HG02678 (cell line): ENCODE measurements at regions not wholly inside any gene's neighbourhood (a gene's known extent, or its start where the extent isn't known, plus 50 kb on each side); places are given as distances from the start of the nearest gene placed in this dataset.

ENCODE experiments used
- ATAC-seq: cut with Tn5 transposase; IDR thresholded peaks from one replicate; pipeline ENCODE4 v1.9.1; 2021; ENCODE audit warnings: mild to moderate bottlenecking, moderate library complexity; ENCODE audit not compliant: unreplicated experiment

DNA sequence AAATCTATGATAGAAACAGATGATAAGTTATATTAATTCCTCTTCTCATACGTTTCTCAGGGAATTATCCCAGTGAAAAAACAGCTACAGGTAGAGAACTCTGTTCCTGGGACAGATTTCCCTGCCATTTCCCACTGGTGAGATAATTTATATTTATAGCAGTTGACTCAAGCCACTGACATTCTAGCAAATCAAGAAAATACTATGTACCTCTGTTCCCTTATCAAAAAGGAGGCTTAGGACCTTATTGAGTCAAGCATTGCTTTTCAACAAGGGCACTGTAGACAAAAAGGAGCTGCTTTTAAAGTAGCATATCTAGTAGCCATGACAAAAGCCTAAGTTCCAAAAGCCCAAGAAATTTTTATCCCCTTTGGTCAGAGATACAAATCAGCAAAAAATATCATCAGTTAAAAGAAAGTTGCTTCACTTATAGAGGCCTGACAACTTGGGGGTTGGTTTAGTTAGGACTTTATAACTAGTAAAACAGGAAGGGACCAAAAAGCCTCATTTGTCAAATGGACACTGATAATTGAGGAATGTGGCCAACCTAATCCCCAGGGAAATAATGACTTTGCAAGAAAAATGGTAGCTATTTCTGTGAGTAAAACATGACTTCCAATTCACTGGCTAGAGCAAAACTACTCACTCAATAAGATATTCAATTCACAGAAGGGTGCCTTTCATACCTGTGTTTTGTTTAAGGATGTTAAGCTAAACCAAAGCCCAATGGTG is 652.5 kb downstream of the SLITRK1 start:
- ATAC-seq, result no peak

DNA sequence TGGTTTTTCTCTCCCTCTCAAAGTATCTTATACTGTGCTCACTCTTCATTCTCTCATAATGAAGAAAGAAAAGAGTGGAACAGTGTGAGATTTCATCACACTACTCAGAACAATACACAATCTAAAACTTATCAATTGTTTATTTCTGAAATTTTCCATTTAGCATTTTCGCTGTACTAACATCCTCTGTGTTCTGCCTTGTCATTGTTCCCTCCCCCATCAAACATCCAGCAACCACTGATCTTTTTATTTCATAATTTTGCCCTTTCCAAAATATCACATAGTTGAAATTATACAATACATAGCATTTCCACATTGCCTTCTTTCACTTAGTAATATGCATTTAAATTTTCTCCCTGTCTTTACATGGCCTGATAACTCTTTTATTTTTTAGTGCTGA is 658.7 kb downstream of the SLITRK1 start:
- no peak for ATAC-seq

DNA sequence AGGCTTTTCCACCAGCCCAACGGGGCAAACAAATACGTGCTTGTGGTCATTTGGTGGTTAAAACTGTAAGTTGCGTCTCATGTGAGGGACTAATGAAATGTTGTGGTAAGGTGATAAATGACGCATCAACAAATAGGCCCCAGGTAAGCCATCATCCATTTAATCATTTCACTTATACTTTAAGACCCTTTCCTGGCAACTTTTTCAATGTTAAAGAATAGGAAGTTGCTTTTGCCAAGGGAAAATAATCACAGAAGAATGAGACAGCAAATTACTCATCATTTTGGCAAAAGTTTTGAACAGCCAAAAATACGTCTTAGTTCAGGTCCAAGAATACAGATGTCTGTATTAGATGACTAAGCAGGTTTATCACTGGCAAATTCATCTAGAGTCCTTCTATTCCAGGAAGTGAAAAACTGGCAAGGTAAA is 660.4 kb downstream of the SLITRK1 start:
- ATAC-seq, result no peak

DNA sequence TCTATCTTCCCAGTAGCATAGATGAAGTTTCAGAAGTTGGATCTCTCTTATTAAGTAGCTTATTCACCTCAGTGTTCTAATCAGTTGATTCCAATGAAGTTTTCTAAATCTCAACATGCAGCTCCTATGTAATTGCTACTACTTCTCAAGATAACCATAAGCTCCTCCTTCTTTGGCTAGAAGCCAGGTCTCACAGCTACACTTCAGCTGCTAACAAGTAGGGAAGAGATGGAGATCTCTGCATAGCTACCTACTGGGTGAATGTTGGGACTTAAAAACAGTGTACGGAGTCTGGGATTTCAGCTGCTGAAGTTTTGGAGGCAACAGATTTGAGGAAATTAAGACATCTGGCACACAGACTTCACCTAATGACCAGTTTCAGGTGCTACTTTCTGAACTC is 661.0 kb downstream of the SLITRK1 start:
- no peak for ATAC-seq

DNA sequence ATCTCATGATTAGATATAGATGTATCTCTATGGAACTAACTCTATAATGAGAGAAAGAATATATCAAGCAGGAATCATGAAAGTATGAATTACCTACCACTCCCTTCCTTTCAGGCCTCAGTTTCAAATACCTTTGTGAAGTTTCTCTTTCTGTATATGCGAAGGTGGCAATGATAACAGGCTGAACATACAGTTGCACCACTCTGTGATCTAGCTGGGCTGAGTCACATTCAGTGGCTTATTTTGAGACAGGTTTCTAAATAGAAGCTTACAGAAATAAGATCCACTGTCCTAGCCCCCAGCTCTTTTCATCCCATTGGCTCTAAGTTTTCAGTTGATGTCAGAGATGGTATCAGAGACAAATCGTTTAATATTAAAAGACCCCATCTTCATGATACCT is 662.0 kb downstream of the SLITRK1 start:
- no peak for ATAC-seq

DNA sequence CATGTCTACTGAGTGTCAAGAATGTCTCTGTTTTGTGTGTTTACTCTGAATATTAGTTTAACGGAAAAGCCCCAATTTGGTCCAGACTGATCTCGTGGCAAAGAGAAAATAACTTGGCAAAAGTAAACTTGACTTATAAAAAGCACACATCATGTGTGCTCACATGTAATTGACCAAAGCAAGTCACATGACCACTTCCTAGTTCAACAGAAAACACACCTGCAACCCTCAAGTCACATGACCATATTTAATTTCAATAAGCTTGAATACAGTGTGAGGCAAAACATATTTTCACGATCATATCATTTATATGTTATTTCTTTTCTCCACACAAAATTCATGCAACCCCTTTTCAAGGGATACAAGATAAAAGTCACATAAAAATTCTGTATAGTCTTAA is 662.4 kb downstream of the SLITRK1 start:
- no peak for ATAC-seq

DNA sequence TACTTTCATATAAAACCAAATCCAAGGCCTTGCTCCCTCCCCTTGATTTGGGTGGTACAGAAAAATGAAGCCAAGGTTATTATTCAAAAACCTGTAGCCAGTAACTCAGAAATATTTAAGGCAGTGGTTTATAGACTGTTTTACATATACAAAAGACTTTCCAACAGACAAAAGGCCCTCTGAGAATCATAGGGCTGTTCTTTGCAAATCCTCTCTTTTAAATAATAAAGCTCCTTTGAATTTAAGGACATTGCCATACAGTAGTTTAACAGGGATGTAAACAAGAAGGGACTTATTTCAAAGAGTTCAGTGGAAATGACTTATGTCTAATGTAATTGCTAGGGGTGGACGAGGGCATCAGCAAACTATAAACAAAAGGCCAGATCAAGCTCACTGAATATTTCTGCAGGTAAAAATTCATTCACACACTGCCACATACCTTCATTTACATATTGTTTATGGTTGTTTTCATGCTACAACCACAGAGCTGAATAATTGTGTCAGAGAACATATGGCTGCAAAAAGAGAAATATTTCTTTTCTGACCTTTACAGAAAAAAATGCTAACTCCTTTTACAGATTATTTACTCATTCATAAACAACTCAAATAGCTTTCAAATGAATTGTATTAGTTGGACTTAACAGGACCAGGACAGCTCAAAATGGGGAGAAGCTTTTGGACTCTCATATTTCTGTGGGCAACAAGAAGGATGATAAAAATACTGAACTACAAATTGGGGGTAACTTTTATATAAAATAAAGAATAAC is 665.6 kb downstream of the SLITRK1 start:
- ATAC-seq, result no peak

DNA sequence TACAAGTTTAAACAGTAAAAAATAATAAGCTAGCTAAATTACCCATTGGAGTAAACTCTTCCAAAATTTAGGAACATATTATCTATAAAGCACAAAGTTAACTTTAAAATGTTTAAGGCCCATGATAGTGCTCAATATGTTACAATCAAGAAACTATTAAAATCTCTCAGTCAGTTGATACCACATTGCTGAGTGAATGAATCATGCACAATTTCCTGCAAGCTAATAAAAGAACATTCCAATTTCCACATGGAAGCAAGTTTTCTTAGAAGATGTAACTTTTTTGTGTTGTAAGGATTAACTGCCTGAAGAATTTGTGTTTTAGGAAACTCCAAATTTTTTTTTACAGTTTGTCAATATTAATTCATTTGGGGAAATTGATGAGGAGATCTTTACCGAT is 666.6 kb downstream of the SLITRK1 start:
- ATAC-seq, result no peak

DNA sequence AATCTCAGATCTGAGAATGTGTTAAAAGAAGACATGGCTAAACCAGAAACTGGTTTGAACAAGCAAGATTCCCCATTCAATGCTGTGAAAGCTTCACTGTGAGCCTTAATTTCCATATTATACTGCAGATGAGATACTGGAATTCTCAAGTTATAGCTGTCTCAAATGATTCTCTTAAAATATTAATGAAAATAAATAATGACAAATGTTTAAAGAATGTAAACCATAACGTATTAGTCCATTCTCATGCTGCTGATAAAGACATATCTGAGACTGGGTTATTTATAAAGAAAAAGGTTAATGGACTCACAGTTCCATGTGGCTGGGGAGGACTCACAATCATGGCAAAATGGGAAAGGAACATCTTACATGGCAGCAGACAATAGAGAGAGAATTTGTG is 667.8 kb downstream of the SLITRK1 start:
- ATAC-seq, result no peak

DNA sequence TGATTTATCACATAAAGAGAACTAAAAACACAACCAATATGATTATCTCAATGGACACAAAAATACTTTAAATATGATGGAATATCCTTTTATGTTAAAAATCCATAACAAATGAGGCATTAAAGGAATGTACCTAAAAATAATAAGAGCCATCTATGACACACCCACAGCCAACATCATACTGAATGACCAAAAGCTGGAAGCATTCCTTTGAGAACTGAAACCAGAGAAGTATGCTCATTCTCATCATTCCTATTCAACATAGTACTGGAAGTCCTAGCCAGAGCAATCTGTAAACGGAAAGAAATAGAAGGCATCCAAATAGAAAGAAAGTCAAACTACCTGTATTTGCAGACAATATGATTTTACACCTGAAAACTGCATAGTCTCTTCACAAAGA is 671.0 kb downstream of the SLITRK1 start:
- no peak for ATAC-seq

DNA sequence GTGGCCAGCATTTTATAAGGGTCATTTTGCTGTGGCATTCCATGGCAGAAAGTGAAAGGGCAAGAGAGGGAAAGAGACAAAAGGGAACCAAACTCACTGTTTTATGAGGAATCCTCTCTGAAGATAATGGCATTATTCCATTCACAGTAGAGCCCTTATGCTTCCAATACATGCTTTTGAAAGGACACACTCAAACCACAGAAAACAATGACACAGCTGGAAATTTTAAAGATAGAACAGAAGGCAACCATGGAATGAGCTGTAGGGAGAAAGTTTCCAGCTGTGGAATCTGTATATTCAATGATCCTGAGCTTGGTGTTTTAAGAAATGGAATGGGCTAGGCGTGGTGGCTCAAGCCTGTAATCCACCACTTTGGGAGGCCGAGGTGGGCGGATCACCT is 677.4 kb downstream of the SLITRK1 start:
- no peak for ATAC-seq

DNA sequence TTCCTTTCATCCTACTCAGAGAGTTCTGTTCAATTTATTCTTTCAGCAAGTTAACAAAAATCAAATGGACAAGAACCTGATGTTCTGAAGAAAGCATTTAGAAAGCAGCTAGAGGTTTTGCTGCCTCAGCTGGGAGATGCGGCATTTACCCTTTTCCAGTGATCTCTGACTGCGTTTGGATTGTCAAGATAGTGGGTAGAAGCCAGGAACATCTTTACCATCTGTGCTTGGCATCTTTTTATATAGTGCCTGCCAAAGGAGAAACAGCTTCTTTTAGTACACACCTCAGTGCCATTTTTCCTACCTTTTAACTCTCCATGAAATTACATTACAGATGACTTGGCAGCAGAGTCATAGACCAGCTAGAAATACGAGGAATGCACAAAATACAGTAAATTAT is 680.8 kb downstream of the SLITRK1 start:
- ATAC-seq, result no peak

DNA sequence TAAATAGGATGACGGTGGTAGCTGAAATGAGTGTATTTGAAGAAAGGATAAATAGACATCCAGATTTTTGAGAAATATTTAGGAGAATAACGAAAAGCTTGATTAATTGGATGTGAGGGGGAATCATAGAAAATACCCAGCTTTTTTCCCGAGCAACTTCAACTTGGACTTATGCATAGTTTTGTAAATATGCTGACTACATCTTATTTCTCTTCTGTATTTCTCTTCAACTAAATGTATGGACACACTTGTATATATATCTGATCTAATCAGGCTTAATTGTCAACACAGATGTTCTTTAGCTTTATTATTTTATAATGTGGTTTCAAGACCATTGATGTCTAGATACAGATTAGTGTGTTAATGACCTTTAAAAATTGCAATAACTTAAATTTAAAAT is 685.0 kb downstream of the SLITRK1 start:
- no peak for ATAC-seq

DNA sequence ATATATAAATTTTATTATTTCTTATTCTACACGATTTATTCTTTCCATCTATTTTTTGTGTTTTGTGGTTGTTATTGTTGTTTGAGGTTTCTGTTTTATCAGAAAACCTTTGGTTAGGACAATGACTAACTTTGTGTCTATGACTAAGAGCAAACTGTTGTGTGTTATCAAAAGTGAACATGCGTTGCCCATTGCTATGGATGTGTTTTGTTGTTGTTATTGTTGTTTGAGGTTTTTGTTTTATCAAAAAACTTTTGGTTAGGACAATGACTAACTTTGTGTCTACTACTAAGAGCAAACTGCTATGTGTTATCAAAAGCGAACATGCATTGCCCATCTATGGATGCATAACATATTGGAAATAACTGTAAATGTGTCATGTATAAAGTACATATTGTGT is 692.3 kb downstream of the SLITRK1 start:
- no peak for ATAC-seq

DNA sequence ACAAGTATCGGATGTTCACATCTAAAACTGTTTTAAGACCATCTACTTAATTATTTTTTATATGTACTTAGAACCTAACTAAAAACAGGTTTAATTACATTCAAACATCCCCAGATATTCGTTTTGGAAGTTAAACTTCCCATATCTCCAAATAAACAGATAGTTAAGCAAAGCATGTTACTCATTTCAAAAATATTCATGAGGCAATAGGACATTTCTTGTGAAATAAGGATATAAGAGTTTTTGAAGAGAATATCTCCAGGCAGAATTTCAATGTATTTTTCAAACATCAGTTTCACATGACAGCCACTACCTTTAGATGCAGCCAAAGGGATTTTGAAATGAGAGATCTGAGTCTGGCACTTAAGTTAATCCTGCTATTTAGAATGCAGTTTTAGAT is 697.5 kb downstream of the SLITRK1 start:
- ATAC-seq, result no peak

DNA sequence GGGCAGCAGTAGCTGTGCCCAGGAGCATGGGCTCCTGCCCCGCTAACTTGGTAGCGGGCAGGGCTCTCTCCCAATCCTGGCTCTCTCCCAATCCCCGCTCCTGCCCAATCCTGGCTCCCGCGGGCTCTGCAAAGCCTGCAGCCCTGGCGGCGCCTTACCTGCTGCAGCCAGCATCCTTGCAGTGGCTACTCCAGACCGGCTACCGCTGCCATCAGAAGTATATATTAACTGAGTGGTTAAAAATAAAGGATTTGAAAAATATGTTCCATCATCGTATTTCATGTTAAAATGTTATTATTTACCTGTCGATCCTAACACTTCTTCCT is 698.2 kb downstream of the SLITRK1 start:
- no peak for ATAC-seq

DNA sequence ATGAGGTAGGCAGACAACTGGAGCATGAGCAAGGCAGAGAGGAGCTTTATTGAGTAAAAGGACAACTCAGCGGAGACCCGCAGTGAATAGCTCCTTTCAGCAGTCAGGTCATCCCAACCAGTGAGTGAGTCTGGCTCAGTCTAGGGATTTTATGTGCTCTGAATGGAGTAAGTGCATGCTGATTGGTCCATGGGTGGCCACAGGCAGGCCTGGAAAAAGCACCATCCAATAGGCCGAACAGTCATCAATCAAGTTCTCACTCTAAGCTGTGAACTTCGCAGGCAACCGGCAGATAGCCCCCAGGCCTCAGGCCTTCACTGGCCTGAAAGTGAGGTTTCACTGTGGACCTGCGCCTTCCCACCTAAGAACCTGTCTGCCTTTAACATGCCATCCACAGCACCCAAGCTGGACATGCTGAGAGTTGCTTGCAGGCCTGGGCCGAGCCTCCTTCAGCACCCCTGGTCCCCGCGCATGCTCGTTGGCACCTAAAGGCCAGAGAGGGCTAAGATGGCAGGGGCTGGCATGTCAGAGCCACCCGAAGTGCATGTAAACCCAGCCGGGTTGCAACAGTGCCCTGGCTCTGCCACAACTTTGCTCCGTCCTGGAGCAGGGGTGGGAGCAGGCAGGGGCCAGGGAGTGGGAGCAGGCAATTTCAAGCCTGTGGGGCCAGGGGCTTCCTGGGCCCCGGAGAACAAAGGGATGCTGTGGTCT is 698.7 kb downstream of the SLITRK1 start:
- ATAC-seq, result no peak

DNA sequence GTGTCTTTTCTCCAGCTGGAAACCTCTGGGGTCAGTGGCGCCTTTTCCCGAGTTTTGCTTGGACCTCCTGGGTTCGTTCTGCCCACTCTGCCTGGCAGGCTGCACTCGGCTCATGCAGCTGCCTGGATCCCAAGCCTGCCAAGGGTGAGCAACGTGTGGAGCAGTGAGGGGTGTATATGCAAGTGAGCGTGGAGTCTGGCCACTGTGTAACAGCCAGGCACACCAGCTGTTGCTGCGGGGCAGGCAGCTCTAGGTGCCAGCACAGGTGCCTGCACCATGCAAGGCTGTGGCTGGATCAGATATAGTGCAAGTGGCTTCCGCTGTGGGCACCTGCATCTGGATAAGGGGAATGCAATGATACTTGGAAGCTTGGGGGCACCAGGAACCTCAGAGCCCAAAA is 699.4 kb downstream of the SLITRK1 start:
- ATAC-seq, result no peak

DNA sequence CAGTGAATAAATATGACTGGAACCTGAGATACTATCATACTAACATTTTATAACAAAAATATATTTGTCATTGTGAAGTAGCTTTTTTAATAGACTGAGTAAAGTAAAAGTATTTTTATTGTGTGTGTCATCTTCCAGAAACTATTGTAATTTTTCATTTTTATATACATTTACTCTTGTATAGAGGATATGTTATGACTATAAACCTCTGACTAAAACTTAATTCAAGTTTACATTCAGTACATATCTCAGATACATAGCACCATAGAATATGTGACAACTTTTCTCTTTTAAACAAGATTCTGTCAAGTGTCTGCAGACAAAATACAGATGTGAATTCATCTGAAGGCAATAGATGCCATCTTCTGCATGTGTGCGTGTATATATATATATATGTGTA is 704.3 kb downstream of the SLITRK1 start:
- ATAC-seq, result no peak

DNA sequence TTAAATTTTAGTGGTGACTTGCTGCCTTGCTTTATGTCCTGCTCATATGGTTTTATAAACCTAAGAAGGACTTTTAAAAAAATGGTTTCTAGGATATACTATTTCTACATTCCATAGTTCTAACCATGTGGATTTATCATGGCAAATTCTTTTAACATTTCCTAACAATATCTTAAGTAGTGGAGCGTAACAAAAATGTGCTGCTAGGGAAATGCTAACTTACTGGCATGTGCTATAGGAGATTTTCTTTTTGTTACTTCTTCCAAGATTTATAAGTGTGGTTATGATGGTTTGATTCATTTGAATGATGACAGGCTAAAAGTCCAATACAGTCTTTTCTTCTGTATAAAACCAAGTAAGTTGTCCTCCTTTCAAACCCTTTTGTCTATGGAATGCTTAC is 713.7 kb downstream of the SLITRK1 start:
- ATAC-seq, result no peak

DNA sequence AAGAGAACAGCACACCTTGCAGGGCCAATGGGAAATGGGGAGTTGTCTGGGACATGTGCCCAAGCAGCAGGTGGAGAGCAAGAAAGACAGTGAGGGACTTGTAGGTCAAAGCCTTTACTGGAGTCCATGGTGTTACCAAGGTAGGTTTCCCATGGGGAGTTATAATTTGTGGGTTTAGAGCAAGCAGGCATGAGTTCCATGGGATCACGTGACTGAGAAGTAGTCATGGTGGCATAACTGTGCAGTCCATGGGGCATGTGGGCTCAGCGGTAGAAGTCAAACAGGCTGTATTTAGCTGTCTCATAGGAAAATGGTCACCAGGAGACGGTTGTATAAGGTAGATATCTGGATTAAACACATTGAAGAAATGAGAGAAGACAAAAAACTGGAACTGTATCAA is 715.1 kb downstream of the SLITRK1 start:
- ATAC-seq, result no peak

DNA sequence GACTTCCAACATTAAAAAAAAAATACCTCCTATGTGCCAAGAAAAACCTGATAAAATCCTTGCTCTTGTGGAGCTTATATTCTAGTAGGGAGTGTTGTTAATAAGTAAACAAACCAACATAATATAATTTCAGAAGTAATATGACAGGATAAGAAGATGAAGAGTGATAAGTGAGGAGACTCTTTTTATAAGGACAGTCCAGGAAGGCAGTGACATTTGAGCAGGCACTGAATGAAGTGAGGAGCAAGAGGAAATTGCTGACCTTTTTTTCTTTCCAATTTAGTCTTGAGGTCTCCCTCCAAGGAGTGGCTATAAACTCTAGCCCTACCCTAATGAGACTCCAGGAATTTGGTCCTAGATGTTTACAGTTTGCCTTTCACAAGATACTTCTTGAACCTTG is 715.7 kb downstream of the SLITRK1 start:
- ATAC-seq, result no peak
